ENCODE measurements at regions not wholly inside any gene's neighbourhood (a gene's known extent, or its start where the extent isn't known, plus 50 kb on each side); places are given as distances from the start of the nearest gene placed in this dataset.
A peak's percentile ranks its signal among the peaks of the same experiment; 100 is the strongest.

DNA sequence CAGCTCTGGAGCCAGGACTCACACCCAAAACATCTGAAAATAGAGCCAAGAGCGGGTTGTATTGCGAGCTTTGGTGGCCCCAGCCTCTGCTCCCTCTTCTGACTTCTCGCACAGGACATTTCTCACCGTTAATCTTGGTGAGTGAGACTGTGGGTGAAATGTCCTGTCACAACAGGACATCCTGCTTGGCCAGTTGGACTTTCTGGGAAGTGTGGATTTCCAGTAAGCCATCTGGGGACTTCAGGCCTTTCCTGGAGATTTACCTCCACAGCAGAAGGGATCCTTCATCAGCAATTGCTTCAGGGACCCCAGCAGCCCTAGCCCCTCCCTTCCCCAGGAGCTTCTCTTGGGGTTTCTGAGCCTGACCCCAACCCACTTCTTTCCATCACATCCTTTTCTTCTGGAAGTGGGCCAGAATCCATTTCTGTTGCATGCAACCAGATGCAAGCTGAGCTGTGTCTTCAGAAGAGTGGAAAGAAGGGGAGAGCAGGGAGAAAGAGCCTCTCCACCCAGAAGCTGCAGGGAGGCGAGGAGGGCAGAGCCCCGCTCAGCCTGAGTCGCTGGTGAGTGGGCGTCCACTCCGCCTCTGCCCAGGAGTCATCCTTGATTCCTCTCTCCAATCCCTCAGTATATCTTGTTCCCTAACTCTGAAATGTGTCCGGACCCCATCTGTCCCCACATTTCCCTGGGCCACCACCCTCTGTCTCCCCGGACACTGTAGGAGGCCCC is 50.3 kb upstream of the GADD45G start:
- no peak for DNase-seq
- Mint-ChIP-seq H3K4me3 (no peak overlapping the region), H3K27ac (no peak overlapping the region), H3K36me3 (ENCODE audit: low read depth) (no peaks in the 10 kb centered on the region), H3K27me3 (ENCODE audit: low read depth, poor library complexity) (peaks cover 5% of the 10 kb centered on the region), H3K9me3 (peaks cover 4% of the 10 kb centered on the region), H3K4me1 (peaks cover 47% of the 10 kb centered on the region)
- TF ChIP-seq, protein P1, sequence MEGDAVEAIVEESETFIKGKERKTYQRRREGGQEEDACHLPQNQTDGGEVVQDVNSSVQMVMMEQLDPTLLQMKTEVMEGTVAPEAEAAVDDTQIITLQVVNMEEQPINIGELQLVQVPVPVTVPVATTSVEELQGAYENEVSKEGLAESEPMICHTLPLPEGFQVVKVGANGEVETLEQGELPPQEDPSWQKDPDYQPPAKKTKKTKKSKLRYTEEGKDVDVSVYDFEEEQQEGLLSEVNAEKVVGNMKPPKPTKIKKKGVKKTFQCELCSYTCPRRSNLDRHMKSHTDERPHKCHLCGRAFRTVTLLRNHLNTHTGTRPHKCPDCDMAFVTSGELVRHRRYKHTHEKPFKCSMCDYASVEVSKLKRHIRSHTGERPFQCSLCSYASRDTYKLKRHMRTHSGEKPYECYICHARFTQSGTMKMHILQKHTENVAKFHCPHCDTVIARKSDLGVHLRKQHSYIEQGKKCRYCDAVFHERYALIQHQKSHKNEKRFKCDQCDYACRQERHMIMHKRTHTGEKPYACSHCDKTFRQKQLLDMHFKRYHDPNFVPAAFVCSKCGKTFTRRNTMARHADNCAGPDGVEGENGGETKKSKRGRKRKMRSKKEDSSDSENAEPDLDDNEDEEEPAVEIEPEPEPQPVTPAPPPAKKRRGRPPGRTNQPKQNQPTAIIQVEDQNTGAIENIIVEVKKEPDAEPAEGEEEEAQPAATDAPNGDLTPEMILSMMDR (IDR thresholded peaks at IDR 0.05), result no peak

DNA sequence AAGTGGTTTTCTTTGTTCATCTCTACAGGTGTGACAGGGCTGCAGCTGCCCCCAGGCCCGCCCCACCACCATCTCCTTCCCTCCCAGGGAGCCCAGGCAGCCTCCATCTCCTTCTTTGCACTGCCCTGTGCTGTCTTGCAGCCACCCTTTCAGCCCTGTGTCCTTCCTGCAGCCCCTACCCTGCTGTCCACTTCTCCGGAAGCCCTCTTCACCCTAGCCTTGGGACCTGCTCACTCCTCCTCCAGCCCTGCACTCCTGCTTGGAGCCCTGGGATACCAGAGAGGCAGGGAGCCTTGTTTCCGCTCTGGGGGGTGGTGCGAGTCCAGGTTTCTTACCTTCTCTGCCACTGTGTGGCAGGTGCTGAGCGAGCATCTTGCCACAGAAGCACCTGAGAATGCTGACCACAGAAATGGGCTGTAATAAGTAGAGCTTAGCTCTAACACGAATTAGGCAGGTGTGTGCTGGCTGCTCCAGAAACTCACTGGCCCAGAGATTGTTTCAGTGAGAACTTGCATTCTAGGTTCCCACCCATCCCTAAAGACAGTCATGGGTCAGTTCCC is 51.3 kb upstream of the GADD45G start:
- TF ChIP-seq, protein P1 (IDR thresholded peaks at IDR 0.05), result no peak
- Mint-ChIP-seq H3K27ac (no peak overlapping the region), H3K4me1 (peaks cover 47% of the 10 kb centered on the region), H3K4me3 (no peak overlapping the region), H3K9me3 (peaks cover 4% of the 10 kb centered on the region), H3K36me3 (ENCODE audit: low read depth) (no peaks in the 10 kb centered on the region), H3K27me3 (ENCODE audit: low read depth, poor library complexity) (peaks cover 5% of the 10 kb centered on the region)
- no peak for DNase-seq

DNA sequence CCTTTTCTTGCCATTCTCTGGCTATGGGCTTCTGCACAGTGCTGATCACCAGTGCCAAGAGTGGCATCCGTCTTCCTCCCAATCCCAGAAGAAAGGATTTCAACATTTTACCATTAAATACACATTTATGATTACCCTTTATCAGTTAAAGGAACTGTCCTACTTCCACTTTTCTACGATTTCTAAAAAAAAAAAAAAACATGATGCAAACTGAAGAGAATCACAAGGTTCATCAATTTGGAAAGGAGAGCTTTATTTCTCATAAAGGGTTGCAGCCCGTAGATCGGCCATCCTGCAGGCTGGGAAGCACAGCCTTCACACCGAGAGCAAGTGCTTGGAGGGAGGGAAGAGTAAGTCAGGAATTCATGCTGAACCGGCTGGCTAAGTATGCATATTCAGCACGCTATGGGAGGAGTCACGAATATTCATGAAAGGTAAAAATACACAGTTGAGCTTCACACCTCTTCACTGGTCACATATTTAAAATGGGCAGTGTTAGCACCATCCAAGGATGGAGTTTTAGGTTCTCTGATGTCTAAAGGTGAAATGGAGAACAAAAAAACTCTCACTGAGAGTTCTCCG is 52.5 kb upstream of the SEMA4D start:
- DNase-seq, result no peak
- TF ChIP-seq, protein P1 (IDR thresholded peaks at IDR 0.05), result no peak
- H3K9me3 Mint-ChIP-seq, result peaks cover 28% of the 10 kb centered on the region
- no peak overlapping the region for H3K4me3 Mint-ChIP-seq
- H3K27me3 Mint-ChIP-seq (ENCODE audit: low read depth, poor library complexity), result peaks cover 5% of the 10 kb centered on the region
- H3K27ac Mint-ChIP-seq, result no peak overlapping the region
- H3K36me3 Mint-ChIP-seq (ENCODE audit: low read depth), result peaks cover 11% of the 10 kb centered on the region
- H3K4me1 Mint-ChIP-seq, result peaks cover 33% of the 10 kb centered on the region

DNA sequence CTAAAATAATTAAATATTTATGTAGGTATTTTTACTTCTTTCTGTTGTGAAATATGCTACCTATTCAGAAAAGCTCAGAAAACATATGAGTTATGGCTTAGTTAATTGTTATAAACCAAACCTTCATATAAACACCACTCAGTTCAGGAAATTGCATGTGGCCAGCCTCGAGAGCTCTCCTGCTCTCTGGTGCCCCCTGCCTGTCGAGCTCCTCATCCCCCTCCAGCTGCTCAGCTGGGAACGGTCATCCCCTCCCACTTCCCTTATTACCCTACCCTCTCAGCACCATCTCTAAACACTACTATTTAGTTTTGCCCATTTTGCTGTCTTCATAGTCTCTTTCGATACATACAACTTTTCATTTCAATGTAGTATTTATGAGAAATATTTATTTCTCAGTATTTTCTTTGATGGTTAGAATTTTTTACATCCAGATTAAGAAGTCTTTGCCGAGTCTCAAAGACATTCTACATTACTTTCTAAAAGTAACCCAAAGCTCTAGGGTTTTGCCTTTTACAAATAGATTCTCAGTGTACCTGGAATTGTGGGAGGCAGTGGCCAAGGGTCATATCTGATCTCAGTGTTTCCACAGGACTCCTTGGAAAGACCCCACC is 51.2 kb upstream of the SEMA4D start:
- peaks cover 33% of the 10 kb centered on the region for H3K9me3 Mint-ChIP-seq

DNA sequence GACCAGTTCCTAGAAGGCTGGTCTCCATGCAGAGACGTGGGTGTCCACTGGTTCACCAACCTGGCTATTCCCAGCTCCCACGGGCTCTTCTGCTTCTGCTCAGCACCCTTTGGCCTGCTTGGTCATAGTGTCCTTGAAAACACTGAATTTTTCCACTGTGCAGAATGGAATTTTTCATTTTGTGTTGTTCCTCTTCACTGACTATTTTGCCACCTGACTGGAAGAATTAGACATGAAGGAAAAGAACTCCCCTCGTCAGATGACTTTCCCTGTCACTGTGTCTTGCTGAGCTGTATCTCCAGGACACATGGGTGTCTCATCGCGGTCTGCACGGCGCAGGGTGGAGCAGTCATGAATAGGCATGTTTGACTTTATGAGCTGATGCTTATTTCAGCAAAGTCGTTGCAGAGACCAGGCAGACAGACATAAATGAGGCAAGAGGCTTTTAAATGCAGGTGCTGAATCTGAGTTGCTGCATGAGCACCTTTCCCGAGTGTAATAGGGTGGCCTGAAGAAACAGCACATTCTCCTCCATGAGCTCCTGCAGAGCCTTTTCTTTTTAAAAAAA is 50.2 kb upstream of the SEMA4D start:
- Mint-ChIP-seq H3K9me3 (peaks cover 33% of the 10 kb centered on the region), H3K4me3 (no peak overlapping the region), H3K36me3 (ENCODE audit: low read depth) (peaks cover 16% of the 10 kb centered on the region), H3K27me3 (ENCODE audit: low read depth, poor library complexity) (peaks cover 5% of the 10 kb centered on the region), H3K4me1 (peaks cover 20% of the 10 kb centered on the region), H3K27ac (no peak overlapping the region)
- DNase-seq, result no peak
- TF ChIP-seq, protein P1 (IDR thresholded peaks at IDR 0.05), result no peak

More for the DNA sequence above, 51.2 kb upstream of the SEMA4D start:
- Mint-ChIP-seq H3K36me3 (ENCODE audit: low read depth) (peaks cover 16% of the 10 kb centered on the region), H3K4me3 (no peak overlapping the region), H3K4me1 (peaks cover 22% of the 10 kb centered on the region), H3K27me3 (ENCODE audit: low read depth, poor library complexity) (peaks cover 5% of the 10 kb centered on the region), H3K27ac (no peak overlapping the region)
- TF ChIP-seq, protein P1 (IDR thresholded peaks at IDR 0.05), result peak; percentile 88
- DNase-seq, result peak; percentile 79
